MM.1S (cell line): ENCODE measurements at regions not wholly inside any gene's neighbourhood (a gene's known extent, or its start where the extent isn't known, plus 50 kb on each side); places are given as distances from the start of the nearest gene placed in this dataset.

ENCODE experiments used
- EZH2 ChIP-seq: fragments of 300-600 bp; sonication (generic); optimal IDR thresholded peaks from 2 replicates; pipeline ENCODE3; 2017; ENCODE audit warnings: low read depth, mild to moderate bottlenecking, antibody characterized with exemption, low read length, mixed read lengths
- EZH2phosphoT487 ChIP-seq: fragments of 300-600 bp; sonication (generic); IDR thresholded peaks from 2 replicates; pipeline ENCODE4 v1.6.1; 2018; ENCODE audit warnings: antibody characterized with exemption, low read length
- TF ChIP-seq, protein P1 (sequence below): fragments of 300-600 bp; sonication (generic); IDR thresholded peaks from 2 replicates; pipeline ENCODE4 v1.5.1; 2016; ENCODE audit warnings: antibody characterized with exemption, low read length, mixed read lengths

DNA sequence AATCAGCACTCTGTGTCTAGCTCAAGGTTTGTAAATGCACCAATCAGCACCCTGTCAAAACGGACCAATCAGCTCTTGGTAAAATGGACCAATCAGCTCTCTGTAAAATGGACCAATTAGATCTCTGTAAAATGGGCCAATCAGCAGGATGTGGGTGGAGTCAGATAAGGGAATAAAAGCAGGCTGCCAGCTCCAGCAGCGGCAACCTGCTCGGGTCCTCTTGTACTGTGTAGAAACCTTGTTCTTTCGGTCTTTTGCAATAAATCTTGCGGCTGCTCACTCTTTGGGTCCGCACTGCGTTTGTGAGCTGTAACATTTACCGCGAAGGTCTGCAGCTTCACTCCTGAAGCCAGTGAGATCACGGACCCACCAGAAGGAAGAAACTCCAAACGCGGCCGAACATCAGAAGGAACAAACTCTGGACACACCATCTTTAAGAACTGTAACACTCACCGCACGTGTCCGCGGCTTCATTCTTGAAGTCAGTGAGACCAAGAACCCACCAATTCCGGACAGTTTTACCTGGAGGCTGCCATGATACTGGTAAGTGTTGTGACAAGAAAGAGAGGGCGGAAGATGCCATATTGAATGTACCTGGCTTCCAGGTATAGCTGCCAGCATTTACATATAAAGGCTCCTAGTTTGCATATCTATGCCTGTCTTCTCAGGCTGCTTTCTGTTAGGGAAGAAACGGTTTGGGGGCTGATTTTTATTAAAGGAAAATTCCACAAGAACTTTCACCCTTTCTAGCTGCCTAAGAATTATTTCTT, 758.5 kb upstream of the CTNND2 start:
- TF ChIP-seq, protein P1, sequence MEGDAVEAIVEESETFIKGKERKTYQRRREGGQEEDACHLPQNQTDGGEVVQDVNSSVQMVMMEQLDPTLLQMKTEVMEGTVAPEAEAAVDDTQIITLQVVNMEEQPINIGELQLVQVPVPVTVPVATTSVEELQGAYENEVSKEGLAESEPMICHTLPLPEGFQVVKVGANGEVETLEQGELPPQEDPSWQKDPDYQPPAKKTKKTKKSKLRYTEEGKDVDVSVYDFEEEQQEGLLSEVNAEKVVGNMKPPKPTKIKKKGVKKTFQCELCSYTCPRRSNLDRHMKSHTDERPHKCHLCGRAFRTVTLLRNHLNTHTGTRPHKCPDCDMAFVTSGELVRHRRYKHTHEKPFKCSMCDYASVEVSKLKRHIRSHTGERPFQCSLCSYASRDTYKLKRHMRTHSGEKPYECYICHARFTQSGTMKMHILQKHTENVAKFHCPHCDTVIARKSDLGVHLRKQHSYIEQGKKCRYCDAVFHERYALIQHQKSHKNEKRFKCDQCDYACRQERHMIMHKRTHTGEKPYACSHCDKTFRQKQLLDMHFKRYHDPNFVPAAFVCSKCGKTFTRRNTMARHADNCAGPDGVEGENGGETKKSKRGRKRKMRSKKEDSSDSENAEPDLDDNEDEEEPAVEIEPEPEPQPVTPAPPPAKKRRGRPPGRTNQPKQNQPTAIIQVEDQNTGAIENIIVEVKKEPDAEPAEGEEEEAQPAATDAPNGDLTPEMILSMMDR, result no peak
- TF ChIP-seq EZH2 (no peak), EZH2phosphoT487 (no peak)
